ENCODE measurements at regions not wholly inside any gene's neighbourhood (a gene's known extent, or its start where the extent isn't known, plus 50 kb on each side); places are given as distances from the start of the nearest gene placed in this dataset.

- DNase-seq = no peak
- H3K36me3 ChIP-seq = no peaks in the 10 kb centered on the region
- H3K4me1 ChIP-seq = no peaks in the 10 kb centered on the region
- TF ChIP-seq CTCF (IDR thresholded peaks at IDR 0.05) = no peak
- no peak for TF ChIP-seq POLR2A (IDR thresholded peaks at IDR 0.05)
- H3K27me3 ChIP-seq = no peaks in the 10 kb centered on the region
- no peaks in the 10 kb centered on the region for H3K9me3 ChIP-seq
- no peak overlapping the region for H3K27ac ChIP-seq
- H3K4me3 ChIP-seq = no peak overlapping the region
These were observed 153.1 kb downstream of the PCSK1 start for GRCh38 chr5:96279801-96280542.

- Histone ChIP-seq H3K27ac (no peak overlapping the region), H3K9me3 (no peaks in the 10 kb centered on the region), H3K4me3 (no peak overlapping the region), H3K36me3 (no peaks in the 10 kb centered on the region), H3K4me1 (no peaks in the 10 kb centered on the region), H3K27me3 (no peaks in the 10 kb centered on the region)
- no peak for TF ChIP-seq CTCF (IDR thresholded peaks at IDR 0.05)
- TF ChIP-seq POLR2A (IDR thresholded peaks at IDR 0.05) = no peak
- no peak for DNase-seq
These were observed 154.1 kb downstream of the PCSK1 start for GRCh38 chr5:96278981-96279380.

- no peak for DNase-seq
- Histone ChIP-seq H3K27ac (no peak overlapping the region), H3K27me3 (no peaks in the 10 kb centered on the region), H3K4me3 (no peak overlapping the region), H3K9me3 (peaks cover 0 to 9% (median 0%) of the 10 kb centered on the region in 4 donors), H3K4me1 (no peaks in the 10 kb centered on the region), H3K36me3 (no peaks in the 10 kb centered on the region)
- TF ChIP-seq CTCF (IDR thresholded peaks at IDR 0.05) = no peak
- TF ChIP-seq POLR2A (IDR thresholded peaks at IDR 0.05) = no peak
These were observed 158.0 kb downstream of the PCSK1 start for GRCh38 chr5:96275051-96275450.

- H3K4me3 ChIP-seq = no peak overlapping the region
- no peaks in the 10 kb centered on the region for H3K27me3 ChIP-seq
- no peak overlapping the region for H3K27ac ChIP-seq
- TF ChIP-seq CTCF (IDR thresholded peaks at IDR 0.05) = no peak
- no peaks in the 10 kb centered on the region for H3K4me1 ChIP-seq
- no peak for DNase-seq
- H3K9me3 ChIP-seq = peaks cover 0 to 7% (median 0%) of the 10 kb centered on the region in 4 donors
- no peaks in the 10 kb centered on the region for H3K36me3 ChIP-seq
These were observed 167.6 kb downstream of the PCSK1 start for GRCh38 chr5:96265487-96265886.

GRCh38 chr5:96264047-96264446, 169.0 kb downstream of the PCSK1 start:
- Histone ChIP-seq H3K9me3 (peaks cover 0 to 3% (median 0%) of the 10 kb centered on the region in 4 donors), H3K4me3 (no peak overlapping the region), H3K27ac (no peak overlapping the region), H3K36me3 (no peaks in the 10 kb centered on the region), H3K4me1 (no peaks in the 10 kb centered on the region), H3K27me3 (no peaks in the 10 kb centered on the region)
- TF ChIP-seq POLR2A (IDR thresholded peaks at IDR 0.05) (no peak), CTCF (IDR thresholded peaks at IDR 0.05) (no peak)
- no peak for DNase-seq
